Testis (tissue), 2 donors: ENCODE measurements at regions not wholly inside any gene's neighbourhood (a gene's known extent, or its start where the extent isn't known, plus 50 kb on each side); places are given as distances from the start of the nearest gene placed in this dataset.

ENCODE experiments used
- CTCF ChIP-seq, 3 experiments: fragments of 450-650 bp in 2 of 3; fragments of 200-600 bp in 1 of 3; sonication (generic) in 1 of 3; IDR thresholded peaks; one replicate each; pipeline ENCODE4 v1.5.1; 2016 to 2019; ENCODE audit warnings: antibody characterized with exemption in 3 of 3, mild to moderate bottlenecking in 2 of 3, moderate library complexity in 1 of 3
- POLR2A ChIP-seq: fragments of 450-650 bp; IDR thresholded peaks from one replicate; pipeline ENCODE4 v1.6.1; 2017; ENCODE audit warnings: antibody characterized with exemption, mild to moderate bottlenecking, moderate library complexity

- no peak for TF ChIP-seq POLR2A
- no peak for TF ChIP-seq CTCF (IDR thresholded peaks at IDR 0.05)
Measured at GRCh38 chr5:58248221-58248620, 211.7 kb downstream of the PLK2 start.
